ENCODE measurements at regions not wholly inside any gene's neighbourhood (a gene's known extent, or its start where the extent isn't known, plus 50 kb on each side); places are given as distances from the start of the nearest gene placed in this dataset.

GRCh38 chr5:117713585-117714198, 1139.1 kb upstream of the SEMA6A start:
- DNase-seq (ENCODE audit: low read depth), result no peak

GRCh38 chr5:117701062-117701461, 1126.4 kb upstream of the SEMA6A start:
- DNase-seq (ENCODE audit: low read depth), result no peak

GRCh38 chr5:117692606-117693005, 1118.0 kb upstream of the SEMA6A start:
- DNase-seq (ENCODE audit: low read depth), result no peak

DNA sequence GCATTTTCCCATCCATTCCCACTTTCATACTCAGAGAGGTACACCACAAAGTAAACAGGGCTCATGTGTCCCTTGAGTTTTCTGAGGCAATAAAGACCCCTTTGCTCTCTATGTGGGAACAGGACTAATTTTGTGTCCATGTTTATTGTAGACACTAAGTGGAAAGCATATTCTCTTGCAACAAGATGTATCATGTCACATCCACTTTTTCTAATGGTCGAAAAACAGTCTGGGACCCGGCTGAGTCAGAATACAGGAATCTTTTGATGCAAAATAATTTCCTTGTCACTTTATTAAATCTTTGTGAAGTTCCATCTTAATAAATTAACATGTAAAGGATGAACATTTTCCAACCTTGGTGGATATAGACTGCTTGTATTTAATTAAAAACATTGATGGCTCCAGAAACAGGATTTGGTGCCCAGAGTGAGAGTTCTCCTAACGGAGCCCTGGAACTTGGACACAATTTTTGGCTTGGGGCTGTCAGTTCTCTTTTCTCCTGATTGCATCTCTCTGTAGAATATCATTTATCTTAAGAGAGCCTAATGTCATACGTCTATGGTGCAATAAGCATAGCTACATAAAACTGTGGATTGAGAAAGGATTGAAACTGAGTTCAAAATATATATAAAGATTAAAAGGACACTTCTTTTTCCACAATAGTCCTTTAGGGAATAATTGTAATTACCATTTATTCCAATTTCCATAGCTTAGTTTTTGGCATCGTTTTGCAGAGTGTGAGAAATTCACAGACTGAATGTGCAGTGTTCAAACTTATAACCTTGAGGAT, 1116.7 kb upstream of the SEMA6A start:
- no peak for DNase-seq (ENCODE audit: low read depth)

GRCh38 chr5:117690612-117691011, 1116.0 kb upstream of the SEMA6A start:
- no peak for DNase-seq (ENCODE audit: low read depth)

- DNase-seq (ENCODE audit: low read depth), result no peak
These were observed 1112.3 kb upstream of the SEMA6A start for GRCh38 chr5:117686926-117687325.

- DNase-seq (ENCODE audit: low read depth), result no peak
These were observed 1107.8 kb upstream of the SEMA6A start for GRCh38 chr5:117682416-117682815.

DNA sequence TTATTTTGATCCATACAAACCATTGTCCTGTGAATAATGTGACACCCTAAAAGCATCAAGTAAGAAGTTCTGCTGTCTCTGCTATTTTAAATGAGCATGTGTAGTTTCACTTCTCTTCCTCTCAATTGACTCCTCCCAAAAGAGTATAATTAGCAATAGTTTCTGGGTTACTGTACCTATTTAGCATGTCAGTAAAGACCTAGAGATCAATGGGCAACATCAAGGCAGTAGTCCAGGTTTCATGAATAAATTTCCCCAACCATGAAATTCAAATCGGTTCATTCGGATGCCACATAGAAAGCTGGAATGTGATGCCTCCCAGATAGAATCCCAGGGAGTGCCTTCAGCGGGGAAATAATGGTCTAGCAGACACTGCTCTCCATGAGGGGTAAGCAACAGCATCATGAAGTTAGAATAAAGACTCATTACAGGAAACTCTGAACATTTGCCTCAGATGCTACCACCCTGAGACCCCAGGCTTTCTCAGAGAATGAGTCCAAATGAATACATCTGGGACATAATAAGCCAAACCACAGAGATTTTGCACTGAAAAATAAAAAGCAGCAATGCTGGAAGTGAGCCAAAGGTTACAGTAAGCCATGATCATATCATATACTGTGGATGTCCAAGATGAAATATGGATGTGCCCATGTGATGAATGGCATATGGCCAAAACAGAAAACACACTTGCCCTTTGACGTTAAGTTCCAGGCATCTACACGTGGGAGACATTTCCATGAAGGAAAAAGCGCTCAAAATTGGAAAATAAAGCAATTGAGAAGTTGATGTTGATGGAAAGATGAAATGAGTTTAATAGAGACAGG, 1107.0 kb upstream of the SEMA6A start:
- DNase-seq (ENCODE audit: low read depth), result no peak

DNA sequence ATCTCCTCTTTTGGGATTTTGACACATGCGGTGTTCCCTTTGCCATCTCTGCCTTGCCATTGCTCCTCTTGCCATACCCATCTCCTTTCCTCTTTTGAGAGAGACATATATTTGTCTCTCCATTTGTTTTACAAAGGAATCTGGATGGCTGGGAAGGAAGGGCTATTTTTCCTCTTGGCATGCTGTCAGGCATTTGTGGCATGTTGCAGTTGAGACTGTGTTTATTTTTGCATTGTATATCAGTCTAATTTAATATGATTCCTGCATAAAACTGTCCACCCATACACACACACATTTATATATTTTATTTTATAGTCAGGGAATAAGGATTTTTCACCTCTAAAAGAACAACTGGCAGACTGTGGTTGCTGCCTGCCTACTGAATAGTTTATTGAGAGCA, 1105.8 kb upstream of the SEMA6A start:
- no peak for DNase-seq (ENCODE audit: low read depth)

DNA sequence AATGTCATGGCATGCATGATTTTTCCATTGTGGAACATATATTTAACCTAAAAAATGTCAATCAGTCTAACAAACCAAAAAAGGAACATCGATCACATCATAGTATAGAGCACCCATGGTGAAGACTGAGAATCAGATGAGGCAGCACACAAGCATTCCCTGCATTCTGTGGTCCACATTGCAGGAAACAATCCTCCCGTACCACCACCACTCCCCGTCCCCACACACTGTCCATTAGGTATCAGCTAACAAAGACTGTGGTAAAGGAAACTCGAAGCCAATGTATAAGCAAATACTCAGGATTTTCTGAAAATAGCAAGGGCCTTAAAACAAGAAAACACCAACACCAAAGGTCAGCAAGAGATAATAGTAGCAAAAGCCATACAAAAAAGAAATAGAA, 1104.4 kb upstream of the SEMA6A start:
- DNase-seq (ENCODE audit: low read depth), result no peak

GRCh38 chr5:117675646-117676045, 1101.0 kb upstream of the SEMA6A start:
- no peak for DNase-seq (ENCODE audit: low read depth)

GRCh38 chr5:117671551-117671950, 1096.9 kb upstream of the SEMA6A start:
- no peak for DNase-seq (ENCODE audit: low read depth)

GRCh38 chr5:117667105-117667504, 1092.5 kb upstream of the SEMA6A start:
- DNase-seq (ENCODE audit: low read depth), result no peak

GRCh38 chr5:117665121-117665520, 1090.5 kb upstream of the SEMA6A start:
- DNase-seq (ENCODE audit: low read depth), result no peak

DNA sequence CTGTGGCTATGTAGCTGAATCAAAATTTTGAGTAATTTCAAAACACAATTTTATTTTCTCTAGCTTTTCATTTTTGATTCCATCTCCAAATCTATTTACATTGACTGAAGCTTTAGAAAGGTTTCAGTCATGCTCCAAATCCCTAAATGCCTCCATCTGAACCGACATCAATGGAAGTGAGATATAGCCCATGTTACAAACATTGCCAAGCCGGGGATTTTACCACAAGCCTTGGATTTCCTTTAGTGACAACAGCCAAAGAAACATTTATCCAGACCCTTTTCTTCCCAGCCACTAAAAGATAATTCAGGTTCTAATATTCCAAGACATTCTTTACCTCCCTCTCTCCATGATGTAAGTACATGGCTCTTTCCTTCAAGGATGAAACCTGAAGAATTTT, 1087.7 kb upstream of the SEMA6A start:
- no peak for DNase-seq (ENCODE audit: low read depth)

DNA sequence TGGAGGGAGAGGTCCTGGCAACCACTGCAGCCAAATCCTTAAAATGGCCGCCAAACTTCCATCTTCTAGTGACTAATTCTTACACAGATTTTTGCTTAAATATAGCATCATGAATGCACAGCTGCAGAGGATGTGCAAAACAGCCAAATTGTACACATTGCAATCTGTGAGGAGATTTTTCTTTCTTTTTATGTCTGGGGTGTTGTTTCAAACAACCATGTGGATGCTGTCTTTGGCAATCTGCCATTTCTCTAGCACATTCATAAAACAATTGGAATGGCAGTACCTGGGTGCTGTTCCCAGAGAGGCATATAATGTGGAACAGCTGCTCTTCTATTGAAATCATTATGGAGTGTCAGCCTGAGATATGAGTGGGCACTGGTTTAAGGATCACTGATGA, 1082.9 kb upstream of the SEMA6A start:
- no peak for DNase-seq (ENCODE audit: low read depth)

DNA sequence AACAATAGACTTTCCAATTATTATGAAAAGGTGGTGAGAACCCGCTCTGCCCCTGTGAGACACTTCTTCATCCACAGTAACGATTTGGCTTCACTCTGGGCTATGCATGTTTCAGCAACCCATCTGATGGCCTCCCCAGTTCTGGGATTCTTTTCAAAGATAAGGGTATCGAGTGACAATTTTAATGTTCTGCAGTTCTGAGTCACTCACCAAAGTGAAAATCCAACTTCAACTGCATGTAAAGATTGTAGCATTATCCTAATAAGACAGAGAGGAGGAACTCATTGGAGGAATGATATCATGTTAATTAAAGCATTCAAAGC, 1078.3 kb upstream of the SEMA6A start:
- no peak for DNase-seq (ENCODE audit: low read depth)

GRCh38 chr5:117652036-117652957, 1077.7 kb upstream of the SEMA6A start:
- DNase-seq (ENCODE audit: low read depth), result no peak

GRCh38 chr5:117649821-117650220, 1075.2 kb upstream of the SEMA6A start:
- no peak for DNase-seq (ENCODE audit: low read depth)

GRCh38 chr5:117645400-117645799, 1070.8 kb upstream of the SEMA6A start:
- DNase-seq (ENCODE audit: low read depth), result no peak

DNA sequence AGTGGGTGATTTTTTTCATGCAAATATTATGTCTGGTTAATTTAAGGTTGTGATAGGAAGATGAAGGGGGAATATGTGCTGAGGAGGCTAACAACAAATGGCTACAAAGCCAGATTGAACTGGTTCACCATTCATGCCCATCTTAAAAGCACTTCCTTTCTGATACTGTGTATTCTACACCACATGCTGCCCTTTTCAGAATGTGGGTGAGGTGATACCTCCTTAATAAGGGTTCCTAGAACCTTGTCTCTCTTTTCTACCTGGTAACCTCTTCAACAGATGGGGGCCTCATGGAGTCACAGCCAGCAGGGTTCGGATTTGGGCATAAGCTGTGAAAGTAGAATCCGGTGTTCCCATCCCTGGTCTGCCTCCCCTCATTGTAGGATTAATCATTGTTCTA, 1064.0 kb upstream of the SEMA6A start:
- DNase-seq (ENCODE audit: low read depth), result no peak

DNA sequence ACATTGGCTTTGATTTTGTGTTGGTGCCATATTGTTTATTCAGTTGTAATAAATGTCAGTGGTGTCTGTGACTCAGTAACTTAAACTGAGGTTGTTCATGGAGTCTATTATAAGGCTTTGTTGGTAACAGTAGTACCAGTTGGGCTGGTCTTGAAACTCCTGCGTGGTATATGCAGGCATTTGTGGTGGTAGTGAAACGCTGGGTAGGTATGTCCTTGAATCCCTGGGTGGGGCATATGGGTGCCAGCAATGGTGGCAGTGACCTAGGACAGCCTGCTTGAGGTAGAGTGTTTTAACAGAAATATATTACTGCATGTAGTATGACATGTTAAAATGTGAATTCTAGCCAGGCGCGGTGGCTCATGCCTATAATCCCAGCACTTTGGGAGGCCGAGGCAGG, 1058.5 kb upstream of the SEMA6A start:
- no peak for DNase-seq (ENCODE audit: low read depth)

Data from activated T-cell treated with anti-CD3 and anti-CD28 coated beads for 24 hours (primary cell).